Endothelial cell of umbilical vein (primary cell): ENCODE measurements at regions not wholly inside any gene's neighbourhood (a gene's known extent, or its start where the extent isn't known, plus 50 kb on each side); places are given as distances from the start of the nearest gene placed in this dataset.

Experiments used
- CTCF ChIP-seq, 2 donors: IDR thresholded peaks; 1 replicate in 1 of 2; 2 replicates in 1 of 2; pipeline ENCODE4 v1.5.1; 2011; ENCODE audit warnings: low read length in 2 of 2, mild to moderate bottlenecking in 2 of 2, moderate library complexity in 2 of 2, control low read depth in 1 of 2, inconsistent platforms in 1 of 2, low read depth in 1 of 2; ENCODE audit not compliant: insufficient read depth in 1 of 2; ENCODE audit errors: extremely low read depth in 1 of 2
- EZH2 ChIP-seq: IDR thresholded peaks from 2 replicates; pipeline ENCODE4 v1.6.1; 2012; ENCODE audit warnings: borderline replicate concordance, low read depth, mild to moderate bottlenecking, moderate library complexity, low read length, inconsistent platforms; ENCODE audit not compliant: severe bottlenecking
- FOS ChIP-seq: IDR thresholded peaks from 2 replicates; pipeline ENCODE4 v1.6.1; 2011; ENCODE audit warnings: mild to moderate bottlenecking, low read length, moderate library complexity, borderline replicate concordance; ENCODE audit not compliant: insufficient read depth
- GATA2 ChIP-seq: IDR thresholded peaks from 2 replicates; pipeline ENCODE4 v1.7.0; 2011; ENCODE audit warnings: low read depth, mild to moderate bottlenecking, moderate library complexity, mixed read lengths, low read length; ENCODE audit not compliant: insufficient read length, insufficient read depth
- JUN ChIP-seq: IDR thresholded peaks from 2 replicates; pipeline ENCODE4 v1.6.1; 2011; ENCODE audit warnings: borderline replicate concordance, low read depth; ENCODE audit not compliant: insufficient read length, insufficient read depth
- MAX ChIP-seq: IDR thresholded peaks from 2 replicates; pipeline ENCODE4 v1.6.1; 2011; ENCODE audit not compliant: insufficient read depth, insufficient read length
- MYC ChIP-seq: IDR thresholded peaks from one replicate; pipeline ENCODE4 v1.6.1; 2011; ENCODE audit warnings: mild to moderate bottlenecking, low read depth, low read length
- POLR2A ChIP-seq: IDR thresholded peaks from 2 replicates; pipeline ENCODE4 v1.6.1; 2012; ENCODE audit warnings: low read depth, mild to moderate bottlenecking, control low read depth, low read length
- POLR2AphosphoS5 ChIP-seq: IDR thresholded peaks from 2 replicates; pipeline ENCODE4 v1.6.1; 2012; ENCODE audit warnings: low read depth, mild to moderate bottlenecking, control low read depth, low read length, moderate library complexity; ENCODE audit not compliant: insufficient read depth

GRCh38 chr3:159008401-159008800 is 206.5 kb downstream of the MFSD1 start:
- no peak for TF ChIP-seq EZH2
- no peak for TF ChIP-seq CTCF (IDR thresholded peaks at IDR 0.05; ENCODE audit: extremely low read depth in 1 of 2, insufficient read depth in 1 of 2, low read depth in 1 of 2, low read length in 2 of 2)
- TF ChIP-seq POLR2AphosphoS5, result no peak
- TF ChIP-seq POLR2A, result no peak
- TF ChIP-seq MYC, result no peak
- TF ChIP-seq FOS, result no peak
- TF ChIP-seq MAX, result no peak
- TF ChIP-seq JUN, result no peak
- TF ChIP-seq GATA2, result no peak
